ENCODE measurements at regions not wholly inside any gene's neighbourhood (a gene's known extent, or its start where the extent isn't known, plus 50 kb on each side); places are given as distances from the start of the nearest gene placed in this dataset.
"Not testable (repeated sequence)": the region's sequence is repeated elsewhere in the genome, so short reads cannot be mapped to it uniquely, and the experiment has no call there.

- DNase-seq: no peak
Observed at GRCh38 chr4:114252499-114252898, 273.1 kb upstream of the ARSJ start.

GRCh38 chr4:114257501-114257900 is 278.1 kb upstream of the ARSJ start:
- DNase-seq: no peak

DNA sequence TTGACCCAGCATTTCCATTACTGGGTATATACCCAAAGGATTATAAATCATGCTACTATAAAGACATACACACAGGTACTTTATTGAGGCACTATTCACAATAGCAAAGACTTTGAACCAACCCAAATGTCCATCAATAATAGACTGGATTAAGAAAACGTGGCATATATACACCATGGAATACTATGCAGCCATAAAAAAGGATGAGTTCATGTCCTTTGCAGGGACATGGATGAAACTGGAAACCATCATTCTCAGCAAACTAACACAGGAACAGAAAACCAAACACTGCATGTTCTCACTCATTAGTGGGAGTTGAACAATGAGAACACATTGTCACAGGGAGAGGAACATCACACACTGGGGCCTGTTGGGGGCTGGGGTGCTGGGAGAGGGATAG is 283.0 kb upstream of the ARSJ start:
- not testable (repeated sequence) for DNase-seq

GRCh38 chr4:114263233-114263632 is 283.8 kb upstream of the ARSJ start:
- DNase-seq: no peak

DNA sequence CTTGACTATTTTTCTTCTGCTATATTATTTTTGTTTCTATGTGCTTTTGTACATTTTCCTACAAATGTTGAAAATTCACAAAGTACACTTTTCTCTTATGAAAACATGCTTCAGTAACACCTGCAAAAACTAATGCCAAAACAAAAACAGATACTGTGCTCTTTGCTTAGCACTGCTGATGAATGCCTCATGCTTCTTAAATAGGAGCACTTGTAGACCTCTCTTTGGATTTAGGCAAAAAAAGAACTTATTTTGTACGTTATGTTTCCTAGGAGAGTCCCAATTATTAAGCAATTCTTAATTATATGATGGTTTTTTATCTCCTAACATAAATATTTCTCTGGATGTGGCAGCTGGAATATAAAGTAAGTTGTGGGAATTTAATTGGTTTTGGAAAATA is 285.0 kb upstream of the ARSJ start:
- DNase-seq: no peak

GRCh38 chr4:114264877-114265291 is 285.4 kb upstream of the ARSJ start:
- DNase-seq: no peak

DNA sequence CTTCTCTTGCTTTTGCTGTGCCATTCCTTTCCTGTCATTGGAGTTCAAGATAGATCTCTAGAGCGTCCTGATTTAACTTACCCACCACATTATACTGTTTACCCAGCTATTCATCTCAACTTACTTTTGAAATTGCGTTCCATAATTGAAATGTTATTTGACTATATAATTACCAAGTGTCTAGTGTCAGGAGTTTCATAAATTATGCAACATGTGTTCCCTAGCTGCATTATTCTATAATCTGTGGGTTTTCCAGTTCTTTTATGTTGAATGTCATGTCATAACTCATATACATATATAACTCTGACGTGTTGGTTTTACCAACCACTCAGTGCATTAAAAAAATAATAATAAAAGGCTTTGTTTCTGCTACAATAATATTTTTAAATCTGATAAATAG is 285.9 kb upstream of the ARSJ start:
- no peak for DNase-seq

GRCh38 chr4:114267976-114268375 is 288.5 kb upstream of the ARSJ start:
- no peak for DNase-seq

DNA sequence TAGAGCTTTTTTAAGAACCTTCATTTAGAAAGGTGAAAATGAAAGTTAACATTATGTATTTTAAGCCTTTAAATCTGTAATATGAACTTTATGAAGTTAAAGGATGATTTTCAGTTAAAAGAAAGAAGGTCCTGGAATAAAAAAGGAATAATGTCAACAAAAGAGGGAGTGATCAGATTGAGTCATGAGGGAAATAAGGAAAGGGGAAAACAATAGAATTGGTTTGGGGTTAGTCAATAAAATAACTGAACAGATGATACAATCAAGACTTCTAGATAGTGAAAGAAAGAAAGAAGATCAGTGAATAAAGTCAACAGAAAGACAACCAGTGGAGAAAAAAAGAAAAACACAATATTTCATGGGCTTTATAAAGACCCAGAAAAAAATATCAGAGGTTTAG is 291.6 kb upstream of the ARSJ start:
- DNase-seq: no peak

- DNase-seq: no peak
Observed at GRCh38 chr4:114272226-114272625, 292.8 kb upstream of the ARSJ start.

DNA sequence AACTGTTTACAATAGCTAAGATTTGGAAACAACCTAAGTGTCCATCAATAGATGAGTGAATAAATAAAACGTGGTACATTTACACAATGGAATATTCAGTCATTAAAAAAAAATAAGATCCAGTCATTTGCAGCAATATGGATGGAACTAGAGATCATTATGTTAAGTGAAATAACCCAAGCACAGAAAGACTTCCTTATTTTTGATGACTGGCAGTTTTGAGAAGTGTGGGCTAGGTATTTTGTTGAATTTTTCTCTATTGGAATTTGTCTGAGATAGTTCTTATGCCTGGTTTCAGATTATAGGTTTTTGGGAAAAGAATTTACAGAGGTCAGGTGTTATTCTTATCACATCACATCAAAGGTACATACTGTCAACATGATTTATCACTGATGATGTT is 293.8 kb upstream of the ARSJ start:
- no peak for DNase-seq

GRCh38 chr4:114277690-114278089 is 298.2 kb upstream of the ARSJ start:
- DNase-seq: no peak

DNA sequence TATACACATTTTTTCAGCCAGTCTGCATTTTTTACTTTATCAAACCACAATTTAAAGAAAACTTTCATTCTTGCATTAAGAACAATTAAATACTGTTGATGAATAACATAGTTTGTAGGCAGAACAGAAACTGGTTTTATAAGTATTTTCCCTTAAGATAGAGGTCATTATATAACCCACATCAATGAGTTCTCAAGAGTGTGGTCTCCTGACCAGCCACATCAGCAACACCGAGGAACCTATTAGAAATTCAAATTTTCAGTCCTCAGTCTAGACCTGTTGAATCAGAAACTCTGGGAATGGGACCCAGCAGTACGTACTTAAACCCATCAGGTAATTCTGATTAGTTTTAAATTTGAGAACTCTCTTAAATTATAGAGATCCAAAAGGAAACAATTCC is 299.6 kb upstream of the ARSJ start:
- DNase-seq: no peak

DNA sequence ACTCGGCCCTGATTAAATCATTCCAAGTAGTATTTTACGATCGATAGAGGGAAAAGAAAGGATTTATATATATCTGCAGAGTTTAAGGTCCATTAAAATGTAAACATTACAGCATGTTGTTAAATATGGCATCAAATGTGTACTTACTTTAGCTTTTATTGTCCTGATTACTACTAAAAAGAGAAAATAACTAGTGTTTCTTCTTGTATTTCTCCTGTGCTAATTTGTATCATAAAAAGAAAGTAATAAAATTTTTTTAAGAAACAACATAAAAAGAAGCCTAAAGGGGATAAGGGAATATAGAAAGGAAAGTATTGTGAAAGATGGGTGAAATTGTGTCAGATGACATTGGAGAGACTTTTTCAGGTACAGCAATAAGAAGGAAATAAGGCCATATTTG is 300.3 kb upstream of the ARSJ start:
- DNase-seq: no peak

DNA sequence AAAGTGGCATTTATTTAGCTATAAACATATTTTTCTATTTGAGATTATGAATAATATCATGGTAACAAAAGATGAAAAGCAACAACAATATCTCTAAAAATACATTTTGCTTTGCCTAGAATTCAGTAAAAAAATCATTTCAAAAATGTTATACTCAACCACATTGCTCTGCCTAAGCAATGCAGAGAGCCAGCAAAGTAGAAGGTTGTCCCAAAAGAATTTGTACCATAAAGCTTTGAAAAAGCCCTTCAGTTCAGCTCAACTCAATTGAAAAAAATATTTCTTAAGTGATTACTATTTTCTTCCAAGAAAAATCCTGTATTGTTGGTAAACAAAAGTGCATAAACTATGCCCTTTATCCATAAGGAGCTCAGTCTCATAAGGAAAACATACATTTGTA is 301.2 kb upstream of the ARSJ start:
- no peak for DNase-seq

DNA sequence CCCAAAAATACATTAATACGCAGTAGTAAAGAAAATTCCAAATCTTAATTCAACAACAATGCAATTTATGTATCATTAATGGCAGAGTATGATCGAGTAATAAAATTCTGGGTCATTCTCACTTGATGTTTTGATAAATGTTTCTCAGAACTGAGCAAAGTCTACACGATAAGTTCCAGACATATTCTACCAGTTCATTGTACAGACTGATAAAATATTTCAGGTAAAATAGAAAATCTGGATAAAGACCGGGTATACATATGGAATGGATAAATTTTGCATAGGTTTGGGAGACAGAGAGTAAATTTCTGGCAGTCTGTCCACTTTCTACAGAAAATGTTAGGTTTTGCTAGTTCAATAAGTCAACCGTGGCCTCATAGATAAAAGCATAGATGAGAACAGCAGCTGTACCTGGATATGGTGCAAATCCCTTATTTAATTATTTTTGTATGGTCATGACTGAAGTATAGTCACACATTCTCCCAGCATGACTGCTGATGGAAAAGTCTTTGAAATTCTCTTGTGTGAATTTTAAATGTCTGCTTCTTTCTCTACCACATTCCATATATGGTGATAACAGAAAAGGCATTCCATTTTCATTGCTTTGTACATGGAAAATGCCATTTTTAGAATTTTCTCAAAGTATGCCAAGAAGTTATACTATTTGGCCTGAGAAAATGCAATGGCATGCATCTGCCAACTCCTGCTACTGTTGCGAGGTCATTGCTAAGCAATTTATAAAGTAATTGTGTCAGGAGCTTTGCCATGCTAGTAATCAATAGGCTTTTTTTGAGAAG is 301.9 kb upstream of the ARSJ start:
- DNase-seq: no peak

DNA sequence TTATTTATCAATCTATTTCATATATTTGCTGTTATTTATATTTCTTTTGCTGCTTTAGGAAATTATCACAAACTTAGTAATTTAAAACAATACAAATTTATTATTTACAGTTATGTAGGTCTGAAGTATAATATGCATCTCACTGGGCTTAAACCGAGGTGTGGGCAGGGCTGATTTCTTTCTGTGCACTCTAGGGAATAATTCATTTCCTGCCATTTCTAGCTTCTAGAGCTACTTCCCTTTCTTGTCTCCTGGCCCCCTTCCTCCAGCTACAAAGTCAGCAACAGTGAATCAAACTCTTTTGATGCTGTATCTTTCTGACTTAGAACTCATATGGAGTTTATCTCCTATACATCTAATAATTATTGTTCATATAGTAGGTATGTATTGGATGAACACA is 303.5 kb upstream of the ARSJ start:
- no peak for DNase-seq

DNA sequence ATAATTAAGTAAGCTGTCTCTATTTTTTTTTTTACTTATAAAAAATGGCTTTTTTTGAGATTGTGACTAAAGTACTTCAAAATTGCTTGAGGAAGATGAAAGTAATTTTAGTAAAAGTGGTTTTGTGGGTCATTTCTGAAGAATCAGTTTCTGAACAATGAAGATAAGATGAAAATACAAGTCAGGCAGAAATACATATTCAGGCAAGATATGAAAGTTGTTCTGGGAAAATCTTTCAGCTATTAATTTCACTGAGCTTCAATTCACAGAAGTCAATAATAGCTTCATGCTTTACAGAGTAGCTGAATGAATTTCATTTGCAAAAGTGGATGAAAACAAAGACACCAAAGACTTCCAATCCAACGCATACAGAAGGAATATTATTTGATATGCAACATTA is 305.2 kb upstream of the ARSJ start:
- DNase-seq: no peak

DNA sequence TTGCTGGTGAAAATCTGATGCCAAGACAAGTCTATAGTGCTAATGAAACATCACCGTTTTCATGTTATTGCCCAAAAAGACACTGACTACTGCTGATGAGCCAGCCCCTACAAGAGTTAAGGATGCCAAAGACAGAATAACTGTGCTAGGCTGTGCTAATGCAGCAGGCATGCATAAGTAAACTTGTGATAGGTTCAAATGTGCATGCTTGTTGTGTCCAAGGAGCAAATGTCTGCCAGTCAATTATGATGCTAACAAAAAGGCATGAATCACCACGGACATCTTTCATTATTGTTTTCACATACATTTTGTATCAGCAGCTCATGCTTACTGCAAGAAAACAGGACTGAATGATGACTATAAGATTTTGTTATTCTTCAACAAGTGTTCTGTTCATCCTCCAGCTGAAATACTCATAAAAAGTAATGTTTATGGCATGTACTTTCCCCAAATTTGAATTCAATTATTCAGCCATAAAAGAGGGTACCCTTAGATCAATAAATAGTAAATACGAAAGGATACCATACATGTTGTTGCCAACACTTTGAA is 306.9 kb upstream of the ARSJ start:
- no peak for DNase-seq

DNA sequence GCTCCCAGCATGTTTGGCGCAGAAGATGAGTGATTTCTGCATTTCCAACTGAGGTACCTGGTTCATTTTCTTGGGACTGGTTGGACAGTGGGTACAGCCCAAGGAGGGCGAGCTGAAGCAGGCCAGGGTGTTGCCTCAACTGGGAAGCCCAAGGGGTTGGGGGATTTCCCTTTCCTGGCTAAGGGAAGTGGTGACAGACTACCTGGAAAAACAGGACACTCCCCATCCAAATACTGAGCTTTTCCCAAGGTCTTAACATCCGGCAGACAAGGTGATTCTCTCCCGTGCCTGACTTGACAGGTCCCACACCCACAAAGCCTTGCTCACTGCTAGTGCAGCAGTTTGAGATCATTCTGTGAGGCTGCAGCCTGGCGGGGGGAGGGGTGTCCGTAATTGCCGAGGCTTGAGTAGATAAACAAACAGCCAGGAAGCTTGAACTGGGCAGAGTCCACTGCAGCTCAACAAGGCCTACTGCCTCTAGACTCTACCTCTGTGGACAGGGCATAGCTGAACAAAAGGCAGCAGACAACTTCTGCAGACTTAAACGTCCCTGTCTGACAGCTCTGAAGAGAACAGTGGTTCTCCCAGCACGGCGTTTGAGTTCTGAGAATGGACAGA is 307.7 kb upstream of the ARSJ start:
- DNase-seq: no peak

- DNase-seq: no peak
Observed at GRCh38 chr4:114296126-114296525, 302.5 kb upstream of the UGT8 start.

GRCh38 chr4:114302472-114302871 is 296.1 kb upstream of the UGT8 start:
- no peak for DNase-seq

GRCh38 chr4:114304046-114304445 is 294.6 kb upstream of the UGT8 start:
- no peak for DNase-seq

- DNase-seq: no peak
Observed at GRCh38 chr4:114304567-114304966, 294.0 kb upstream of the UGT8 start.

DNA sequence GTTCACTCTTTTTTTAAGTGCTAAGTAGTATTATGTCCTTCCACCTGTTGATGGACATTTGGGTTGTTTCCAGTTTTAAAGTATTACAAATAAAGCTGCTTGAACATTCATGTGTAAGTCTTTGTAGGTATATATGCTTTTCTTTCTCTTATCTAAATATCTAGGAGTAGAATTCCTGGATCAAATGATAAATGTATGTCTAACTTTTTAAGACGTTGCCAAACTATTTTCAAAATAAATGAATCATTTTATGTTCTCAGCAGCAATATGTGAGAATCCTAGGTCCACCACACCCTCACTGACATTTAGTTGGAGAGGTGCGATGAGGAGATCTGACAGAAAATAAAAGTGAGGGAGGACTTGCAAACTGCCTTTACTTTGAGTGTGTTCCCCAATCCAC is 291.7 kb upstream of the UGT8 start:
- no peak for DNase-seq

All from CD4-positive, alpha-beta T cell treated with Interleukin-4 for 1 hour (primary cell).